ENCODE measurements at regions not wholly inside any gene's neighbourhood (a gene's known extent, or its start where the extent isn't known, plus 50 kb on each side); places are given as distances from the start of the nearest gene placed in this dataset.

GRCh38 chr7:25632616-25633015, 404.3 kb upstream of the NPVF start:
- DNase-seq (ENCODE audit: low spot score) = no peak

DNA sequence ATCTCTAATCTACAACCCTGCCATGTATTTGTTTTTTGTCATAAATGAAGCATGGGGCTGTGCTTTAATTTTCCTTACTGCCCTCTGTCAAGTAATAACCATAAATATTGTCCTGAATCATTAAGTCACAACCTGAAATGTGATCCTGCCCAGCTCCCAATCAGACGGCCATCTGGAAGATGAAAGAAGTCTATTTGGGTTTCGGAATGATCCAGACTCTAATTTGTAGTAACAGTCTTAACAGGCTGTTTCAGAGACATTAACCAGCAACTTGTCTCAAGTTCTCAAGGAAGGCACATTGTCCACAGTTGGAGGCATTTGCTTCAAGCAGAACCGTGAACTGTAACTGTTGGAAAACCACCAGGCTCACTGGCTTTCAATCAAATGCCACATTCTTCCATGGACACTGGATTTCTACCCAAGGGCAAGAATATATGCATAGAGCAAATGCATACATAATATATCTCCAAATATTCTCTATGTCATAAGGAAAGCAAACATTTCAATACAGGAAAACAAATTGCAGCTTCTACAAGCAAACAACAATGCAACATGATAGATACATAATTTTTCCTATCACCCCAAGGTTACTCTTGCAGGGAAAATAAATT, 405.2 kb upstream of the NPVF start:
- DNase-seq (ENCODE audit: low spot score) = no peak

- DNase-seq (ENCODE audit: low spot score) = no peak
These were observed 407.9 kb upstream of the NPVF start for GRCh38 chr7:25636168-25636567.

DNA sequence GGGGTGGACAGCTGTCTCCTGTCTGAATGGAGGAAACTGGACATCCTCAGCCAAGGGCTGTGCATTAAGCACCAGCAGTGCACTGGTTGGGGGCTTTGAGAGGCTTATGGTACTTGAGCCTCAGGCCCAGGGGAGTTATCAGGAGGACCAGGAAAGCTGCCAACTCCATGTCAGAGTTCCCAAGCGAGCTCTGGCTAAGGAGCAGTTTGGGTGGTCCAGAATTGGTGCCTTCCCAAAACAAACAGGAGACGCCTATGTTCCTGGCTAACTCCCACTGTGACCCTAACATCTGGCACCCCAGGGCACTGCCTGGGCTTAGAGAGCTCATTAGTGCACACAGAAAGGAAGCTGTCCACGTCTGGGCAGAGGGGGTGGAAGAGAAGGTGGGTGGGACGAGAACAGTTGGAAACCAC, 408.6 kb upstream of the NPVF start:
- DNase-seq (ENCODE audit: low spot score) = no peak

DNA sequence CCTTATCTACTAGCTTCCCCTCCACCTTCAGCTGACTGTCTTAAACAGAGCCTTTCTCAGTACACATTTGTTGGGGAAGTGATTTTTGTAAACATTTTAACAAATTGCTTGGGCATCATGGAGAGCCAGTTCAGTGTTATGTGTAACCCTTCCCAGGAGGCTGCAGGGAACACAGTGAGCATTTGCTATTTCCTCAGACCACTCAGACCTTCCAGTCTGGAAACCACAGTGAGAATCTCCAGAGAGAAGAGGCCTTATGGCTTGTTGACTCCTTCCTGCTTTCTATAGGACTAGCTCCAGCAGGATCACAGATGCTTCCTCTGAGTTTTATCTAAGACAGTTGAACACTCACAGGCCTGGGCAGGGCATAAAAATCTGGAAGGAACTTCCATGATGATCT, 409.8 kb upstream of the NPVF start:
- no peak for DNase-seq (ENCODE audit: low spot score)

DNA sequence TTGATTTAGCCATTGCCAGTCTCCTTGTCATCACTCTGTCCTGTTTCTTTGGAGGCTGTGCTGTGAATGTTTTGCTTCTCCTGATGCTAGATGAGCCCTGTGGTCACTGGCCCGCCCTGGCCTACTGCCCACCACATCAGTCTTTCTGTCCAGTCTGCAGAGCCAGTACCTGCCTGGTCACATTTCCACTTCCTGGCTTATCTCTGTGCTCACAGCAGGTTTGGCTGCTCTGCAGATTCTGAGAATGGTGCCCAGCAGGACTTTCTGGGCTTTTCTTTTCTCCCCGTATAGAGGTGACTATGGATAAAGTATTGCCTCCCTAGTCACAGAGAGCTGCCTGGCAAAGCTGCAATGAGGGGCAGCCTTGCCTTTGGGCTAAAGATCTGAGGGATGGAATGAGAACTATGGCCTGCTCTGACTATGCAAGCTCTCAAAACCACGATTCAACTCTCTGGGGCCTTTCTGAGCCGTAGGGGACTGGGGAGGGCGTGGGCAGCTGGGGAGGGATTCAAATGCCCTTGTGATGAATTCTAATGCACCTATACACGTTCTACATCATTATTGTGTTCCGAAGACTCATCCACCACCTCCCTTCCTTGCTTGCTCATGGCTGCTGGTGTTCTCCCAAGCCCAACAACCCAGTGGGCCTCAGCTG, 410.4 kb upstream of the NPVF start:
- no peak for DNase-seq (ENCODE audit: low spot score)

DNA sequence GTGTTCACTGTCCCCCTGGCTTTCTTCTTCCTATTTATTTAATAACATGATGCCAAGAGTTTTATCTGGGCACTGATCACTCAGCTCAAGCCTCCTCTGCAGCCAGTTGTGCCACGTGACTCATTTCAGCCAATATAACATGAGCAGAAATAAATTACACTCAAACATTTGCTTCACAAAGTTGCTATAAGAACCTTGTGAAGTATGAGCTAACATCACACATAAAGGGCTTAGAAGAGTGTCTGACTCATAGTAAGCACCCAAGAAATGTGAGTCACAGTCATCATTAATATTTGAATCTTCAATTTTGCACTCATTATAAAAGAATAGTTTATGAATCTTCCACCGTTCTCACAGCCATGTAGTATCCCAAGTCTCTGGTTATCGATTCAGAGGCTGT, 414.6 kb upstream of the NPVF start:
- DNase-seq (ENCODE audit: low spot score) = no peak

DNA sequence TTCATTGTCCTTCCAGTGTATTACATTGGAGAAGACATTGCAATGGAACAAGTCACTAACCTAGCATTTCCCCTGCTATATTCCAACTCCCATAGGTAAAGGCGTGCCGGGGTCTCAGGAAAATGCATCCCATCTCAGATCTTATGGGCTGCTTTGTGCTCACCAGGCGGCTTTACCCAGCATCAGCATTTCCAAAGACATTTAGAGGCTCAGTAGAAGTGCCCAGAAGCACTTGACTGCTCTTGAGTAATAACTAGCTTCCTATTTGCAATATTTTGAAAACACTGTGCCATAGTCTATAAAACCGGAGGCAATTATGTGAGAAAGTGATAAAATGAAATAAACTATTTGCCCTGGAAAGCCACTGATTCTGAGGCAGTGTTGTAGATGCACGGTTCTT, 415.0 kb upstream of the NPVF start:
- DNase-seq (ENCODE audit: low spot score) = no peak

DNA sequence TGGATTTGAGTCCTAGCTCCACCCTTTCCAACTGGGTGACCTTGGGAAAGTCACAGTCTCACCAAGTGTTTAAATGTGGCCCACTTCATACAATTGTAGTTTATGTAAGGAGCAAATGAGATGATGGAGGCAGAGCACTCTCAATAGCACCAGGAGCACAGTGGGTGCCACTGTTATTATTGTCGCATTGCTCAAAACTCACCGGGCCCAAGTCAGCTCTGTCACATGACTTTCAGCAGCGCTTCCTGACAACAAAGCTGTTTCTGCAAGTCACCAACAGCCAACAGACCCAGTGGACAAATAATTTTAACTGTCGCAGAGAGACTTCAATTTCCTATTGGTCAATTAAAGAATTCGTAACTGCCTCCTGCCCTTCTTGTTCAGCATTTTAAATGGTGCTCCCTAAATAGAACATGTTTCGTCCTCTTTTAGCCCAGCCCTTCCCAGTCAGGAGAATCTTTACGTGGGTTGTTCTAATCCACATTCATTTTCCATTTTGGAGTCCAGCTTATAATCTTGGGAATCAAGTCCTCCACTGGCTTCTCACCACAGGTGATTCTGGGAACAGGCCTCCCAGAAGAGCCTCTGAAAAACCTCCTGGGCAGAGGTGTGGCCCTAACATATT, 415.6 kb upstream of the NPVF start:
- no peak for DNase-seq (ENCODE audit: low spot score)

GRCh38 chr7:25646726-25647413, 418.6 kb upstream of the NPVF start:
- no peak for DNase-seq (ENCODE audit: low spot score)

GRCh38 chr7:25647872-25648271, 419.6 kb upstream of the NPVF start:
- DNase-seq (ENCODE audit: low spot score) = no peak

DNA sequence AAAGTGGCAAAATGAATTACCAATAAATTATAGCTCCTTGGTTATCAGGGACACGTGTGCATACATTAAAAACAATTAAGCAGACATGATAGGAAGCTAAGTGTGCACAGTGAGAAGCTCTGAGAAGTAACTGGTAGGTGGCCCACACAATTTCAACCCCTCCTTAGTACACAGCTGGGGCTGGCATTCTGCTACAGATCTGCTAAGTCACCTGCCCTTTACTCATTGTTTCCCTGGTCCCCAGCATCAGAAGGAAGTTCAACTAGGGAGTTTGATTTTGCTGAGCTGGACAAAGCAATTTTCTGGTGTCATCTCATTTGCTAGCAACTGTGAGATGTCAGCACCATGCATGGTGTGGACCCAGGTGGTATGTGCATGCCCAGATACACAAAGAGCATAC, 424.1 kb upstream of the NPVF start:
- DNase-seq (ENCODE audit: low spot score) = no peak

DNA sequence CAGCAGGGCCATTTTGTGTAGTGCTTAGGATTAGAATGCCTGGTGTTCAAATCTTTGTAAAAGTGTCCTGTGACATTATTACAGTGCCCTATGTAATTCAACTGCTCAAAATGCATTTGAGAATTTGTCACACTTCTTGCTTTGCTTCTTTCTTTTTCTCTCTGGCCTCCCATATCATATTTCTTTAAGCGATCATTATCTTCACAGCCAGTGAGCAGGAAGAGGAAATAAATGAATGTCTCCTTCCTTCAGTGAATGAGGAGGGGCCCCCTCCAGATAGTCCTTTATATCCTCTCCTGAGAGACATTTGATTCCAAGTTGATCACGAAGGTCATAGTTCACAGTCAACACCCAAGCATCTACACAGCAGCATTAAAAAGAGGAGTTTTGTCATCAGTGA, 425.1 kb upstream of the NPVF start:
- DNase-seq (ENCODE audit: low spot score) = no peak

- no peak for DNase-seq (ENCODE audit: low spot score)
These were observed 427.8 kb upstream of the NPVF start for GRCh38 chr7:25656071-25656470.

GRCh38 chr7:25656581-25657026, 428.3 kb upstream of the NPVF start:
- peak; percentile 65 for DNase-seq (ENCODE audit: low spot score)

DNA sequence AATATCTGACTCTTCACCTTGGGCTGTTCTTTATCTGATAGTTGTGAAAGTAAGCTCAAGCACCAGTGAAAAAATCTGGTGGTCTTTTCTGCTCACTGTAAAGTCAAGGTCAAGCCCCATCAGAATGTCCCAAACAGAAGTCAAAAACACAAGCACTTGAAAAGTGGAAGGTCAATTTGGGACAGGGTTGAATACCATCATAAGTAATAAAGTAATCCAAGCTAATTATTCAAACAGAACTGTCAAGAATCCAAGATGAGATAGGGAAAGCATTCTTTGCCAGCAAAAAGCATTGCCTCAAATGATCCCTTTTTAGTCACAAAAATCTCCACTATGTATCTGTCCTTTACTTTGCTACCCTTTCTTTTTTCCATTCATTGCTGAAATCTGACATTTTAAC, 430.1 kb upstream of the NPVF start:
- DNase-seq (ENCODE audit: low spot score) = no peak

DNA sequence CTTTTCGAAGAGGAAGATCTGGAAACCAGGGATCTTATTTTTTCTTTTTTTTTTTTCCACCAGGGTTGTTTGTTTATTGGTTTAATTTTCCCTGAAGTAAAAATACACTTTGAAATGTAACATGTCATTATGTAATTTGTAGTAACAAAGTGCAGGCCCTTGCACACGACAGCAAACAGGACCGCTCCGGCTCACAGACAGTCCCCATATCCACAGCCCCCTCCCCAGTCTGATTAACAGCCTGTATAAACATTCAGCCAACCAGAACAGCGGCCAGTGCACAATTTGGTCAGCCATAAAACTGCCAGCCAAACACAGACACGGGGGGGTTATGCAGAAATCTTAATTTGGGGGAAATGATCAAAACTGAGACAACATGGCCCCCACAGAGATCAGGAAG, 431.6 kb upstream of the NPVF start:
- no peak for DNase-seq (ENCODE audit: low spot score)

DNA sequence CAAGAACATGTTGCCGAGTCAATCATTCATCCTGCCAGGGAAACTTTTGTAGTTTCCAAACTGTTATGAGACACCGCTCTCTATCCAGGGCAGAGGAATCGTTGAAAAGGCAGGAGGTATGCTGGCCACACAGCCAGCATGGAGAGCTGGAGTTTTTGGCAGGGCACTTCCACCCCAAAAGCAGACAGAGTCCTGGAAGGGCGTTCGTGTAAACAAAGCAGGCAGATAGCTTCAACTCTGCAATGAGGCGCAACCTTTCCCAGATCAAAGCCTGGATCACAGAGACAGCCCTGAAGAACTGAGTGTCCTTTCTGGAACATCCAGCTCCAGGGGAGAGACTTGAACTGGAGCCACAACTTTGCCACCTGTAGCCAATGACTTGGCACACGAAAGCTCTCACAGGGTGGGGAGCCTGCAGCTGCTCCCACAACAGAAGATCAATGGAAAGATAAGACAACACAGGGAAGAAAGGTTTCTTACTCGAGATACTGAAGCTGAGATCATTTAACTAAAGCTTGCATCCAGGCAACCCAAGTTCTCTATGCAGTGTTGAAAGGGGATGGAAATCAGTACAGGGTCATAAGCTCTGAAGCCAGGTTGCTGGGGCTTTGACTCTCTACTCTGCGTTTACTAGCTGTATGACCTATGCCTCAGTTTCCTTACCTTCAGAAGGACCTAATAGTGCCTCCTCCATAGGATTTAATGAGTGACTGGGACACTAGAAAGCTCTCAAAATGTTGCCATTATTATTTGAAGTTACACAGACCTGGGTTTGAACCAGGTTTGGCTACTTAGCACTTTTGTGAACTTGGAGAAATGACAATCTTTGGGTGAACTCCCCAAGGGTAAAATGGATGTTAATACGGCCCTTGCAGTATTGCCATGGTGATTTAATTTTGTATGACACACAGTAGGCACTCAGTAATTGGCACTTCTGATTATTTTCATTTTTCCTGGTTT, 434.8 kb upstream of the NPVF start:
- no peak for DNase-seq (ENCODE audit: low spot score)

GRCh38 chr7:25663877-25664276, 435.6 kb upstream of the NPVF start:
- DNase-seq (ENCODE audit: low spot score) = no peak

- DNase-seq (ENCODE audit: low spot score) = no peak
These were observed 436.3 kb upstream of the NPVF start for GRCh38 chr7:25664593-25664992.

- DNase-seq (ENCODE audit: low spot score) = no peak
These were observed 437.1 kb upstream of the NPVF start for GRCh38 chr7:25665374-25665773.

Data from pons (tissue), 1 donor.